ENCODE measurements at regions not wholly inside any gene's neighbourhood (a gene's known extent, or its start where the extent isn't known, plus 50 kb on each side); places are given as distances from the start of the nearest gene placed in this dataset.

DNA sequence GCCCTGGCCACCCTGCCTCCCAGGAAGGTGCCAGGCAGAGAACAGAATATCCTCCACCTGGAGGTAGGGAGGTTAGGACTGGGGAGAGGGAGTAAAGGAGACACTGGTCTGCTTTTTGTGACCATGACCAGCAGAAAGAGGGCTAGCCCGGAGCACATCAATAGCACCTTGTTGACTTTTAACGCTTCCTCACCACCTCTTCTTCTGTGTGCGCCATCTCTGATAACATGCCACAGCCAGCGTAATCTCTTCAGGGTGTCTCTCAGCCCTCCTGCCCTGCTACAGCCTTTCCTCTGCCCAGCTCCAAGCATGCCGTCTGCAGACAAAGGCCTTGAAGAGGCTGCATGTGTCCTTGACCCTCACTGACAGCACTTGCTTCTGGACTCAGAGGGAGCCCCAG is 50.9 kb upstream of the GJA5 start:
- in situ Hi-C loops (cut with HindIII; ENCODE audit: low sequenced_read_pairs): no loop called here
- H3K4me3 ChIP-seq (ENCODE audit: low read depth, low read length): no peak overlapping the region
- TF ChIP-seq, protein P1, sequence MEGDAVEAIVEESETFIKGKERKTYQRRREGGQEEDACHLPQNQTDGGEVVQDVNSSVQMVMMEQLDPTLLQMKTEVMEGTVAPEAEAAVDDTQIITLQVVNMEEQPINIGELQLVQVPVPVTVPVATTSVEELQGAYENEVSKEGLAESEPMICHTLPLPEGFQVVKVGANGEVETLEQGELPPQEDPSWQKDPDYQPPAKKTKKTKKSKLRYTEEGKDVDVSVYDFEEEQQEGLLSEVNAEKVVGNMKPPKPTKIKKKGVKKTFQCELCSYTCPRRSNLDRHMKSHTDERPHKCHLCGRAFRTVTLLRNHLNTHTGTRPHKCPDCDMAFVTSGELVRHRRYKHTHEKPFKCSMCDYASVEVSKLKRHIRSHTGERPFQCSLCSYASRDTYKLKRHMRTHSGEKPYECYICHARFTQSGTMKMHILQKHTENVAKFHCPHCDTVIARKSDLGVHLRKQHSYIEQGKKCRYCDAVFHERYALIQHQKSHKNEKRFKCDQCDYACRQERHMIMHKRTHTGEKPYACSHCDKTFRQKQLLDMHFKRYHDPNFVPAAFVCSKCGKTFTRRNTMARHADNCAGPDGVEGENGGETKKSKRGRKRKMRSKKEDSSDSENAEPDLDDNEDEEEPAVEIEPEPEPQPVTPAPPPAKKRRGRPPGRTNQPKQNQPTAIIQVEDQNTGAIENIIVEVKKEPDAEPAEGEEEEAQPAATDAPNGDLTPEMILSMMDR (IDR thresholded peaks at IDR 0.05; ENCODE audit: low read depth, low read length): no peak
- no peak for DNase-seq (ENCODE audit: low read depth, low spot score)

DNA sequence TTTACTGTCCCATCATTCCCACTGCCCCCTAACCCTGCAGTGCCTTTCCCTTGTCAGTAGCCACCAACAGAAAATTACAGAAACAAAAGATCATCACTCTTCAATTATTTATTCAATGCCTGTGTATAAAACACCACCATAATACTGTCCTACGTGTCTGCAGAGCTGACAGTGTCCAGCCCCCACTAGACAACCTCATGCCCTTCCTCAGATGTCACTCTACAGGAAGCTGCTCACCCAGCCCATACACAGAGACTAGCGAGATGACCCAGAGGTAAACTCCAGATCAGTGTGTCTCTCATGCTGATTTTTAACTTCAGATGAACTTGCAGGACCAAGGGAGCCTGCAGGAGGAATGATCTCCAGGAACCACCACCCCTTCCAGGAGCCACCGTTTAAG is 51.3 kb upstream of the GJA5 start:
- TF ChIP-seq, protein P1 (IDR thresholded peaks at IDR 0.05; ENCODE audit: low read depth, low read length): no peak
- no peak overlapping the region for H3K4me3 ChIP-seq (ENCODE audit: low read depth, low read length)
- DNase-seq (ENCODE audit: low read depth, low spot score): no peak
- in situ Hi-C loops (cut with HindIII; ENCODE audit: low sequenced_read_pairs): no loop called here

DNA sequence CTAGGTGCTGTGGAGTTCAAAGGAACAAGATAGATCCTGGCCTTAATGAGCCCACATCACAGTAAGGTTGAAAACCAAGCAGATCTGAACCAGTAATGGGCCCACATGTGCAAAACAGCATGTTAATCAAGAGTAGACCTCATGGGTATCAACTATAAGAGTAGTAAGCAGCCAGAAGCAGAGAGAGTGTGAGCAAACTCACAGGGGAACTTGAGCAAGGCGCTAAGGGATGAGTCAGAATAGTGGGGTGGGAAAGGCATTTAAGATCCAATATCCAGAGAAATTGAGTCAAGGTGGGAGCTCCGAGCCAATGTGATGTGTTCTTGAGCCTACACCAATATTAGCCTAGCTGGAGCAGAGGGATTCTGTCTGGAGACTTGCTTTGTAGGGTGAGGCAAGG is 52.4 kb upstream of the GJA5 start:
- H3K4me3 ChIP-seq (ENCODE audit: low read depth, low read length): no peak overlapping the region
- in situ Hi-C loops (cut with HindIII; ENCODE audit: low sequenced_read_pairs): no loop called here
- TF ChIP-seq, protein P1 (IDR thresholded peaks at IDR 0.05; ENCODE audit: low read depth, low read length): no peak
- no peak for DNase-seq (ENCODE audit: low read depth, low spot score)

DNA sequence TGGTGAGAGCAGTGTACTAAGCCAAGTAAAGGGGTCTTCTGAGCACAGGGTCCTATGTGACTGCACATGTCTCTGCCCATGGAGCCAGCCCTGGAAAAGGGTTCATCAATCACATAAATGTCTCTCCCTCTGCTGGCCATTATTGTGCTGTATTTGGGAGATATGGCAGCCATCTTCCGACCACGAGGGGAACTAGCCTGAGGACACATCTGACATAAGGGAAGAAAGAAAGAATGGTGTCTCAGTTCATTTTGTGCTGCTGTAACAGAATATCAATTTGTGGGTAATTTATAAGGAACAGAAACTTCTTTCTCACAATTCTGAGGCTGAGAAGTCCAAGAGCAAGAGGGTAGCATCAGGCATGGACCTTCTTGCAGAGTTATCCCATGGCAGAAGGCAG is 55.1 kb upstream of the GJA5 start:
- in situ Hi-C loops (cut with HindIII; ENCODE audit: low sequenced_read_pairs): no loop called here
- no peak for DNase-seq (ENCODE audit: low read depth, low spot score)
- no peak overlapping the region for H3K4me3 ChIP-seq (ENCODE audit: low read depth, low read length)
- TF ChIP-seq, protein P1 (IDR thresholded peaks at IDR 0.05; ENCODE audit: low read depth, low read length): no peak

DNA sequence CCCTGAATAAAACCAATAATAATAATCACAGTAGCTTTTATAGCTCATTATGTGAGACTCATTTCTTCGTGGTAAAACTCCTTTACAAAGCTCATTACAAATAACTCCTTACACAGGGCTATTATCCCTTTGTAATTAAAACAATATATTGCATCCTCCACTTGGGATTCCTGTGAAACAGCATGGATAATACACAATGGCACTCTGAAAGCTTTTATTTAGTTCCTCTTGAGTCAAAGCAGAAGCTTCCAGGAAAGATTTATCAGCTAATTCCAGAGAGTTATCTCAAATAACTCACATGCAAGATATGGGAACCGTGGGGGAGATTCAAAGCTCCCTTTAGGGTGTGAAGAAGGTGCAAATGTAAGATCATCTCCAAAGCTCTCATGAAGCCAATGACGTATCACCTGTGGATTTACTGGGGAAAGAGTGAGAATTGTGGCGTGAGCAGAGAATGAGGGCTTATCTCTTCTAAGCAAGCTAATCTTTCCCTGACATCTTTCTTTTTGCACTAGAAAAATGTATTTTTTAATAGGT is 60.4 kb upstream of the GJA5 start:
- no peak overlapping the region for H3K4me3 ChIP-seq (ENCODE audit: low read depth, low read length)
- DNase-seq (ENCODE audit: low read depth, low spot score): no peak
- in situ Hi-C loops (cut with HindIII; ENCODE audit: low sequenced_read_pairs): no loop called here
- TF ChIP-seq, protein P1 (IDR thresholded peaks at IDR 0.05; ENCODE audit: low read depth, low read length): no peak

DNA sequence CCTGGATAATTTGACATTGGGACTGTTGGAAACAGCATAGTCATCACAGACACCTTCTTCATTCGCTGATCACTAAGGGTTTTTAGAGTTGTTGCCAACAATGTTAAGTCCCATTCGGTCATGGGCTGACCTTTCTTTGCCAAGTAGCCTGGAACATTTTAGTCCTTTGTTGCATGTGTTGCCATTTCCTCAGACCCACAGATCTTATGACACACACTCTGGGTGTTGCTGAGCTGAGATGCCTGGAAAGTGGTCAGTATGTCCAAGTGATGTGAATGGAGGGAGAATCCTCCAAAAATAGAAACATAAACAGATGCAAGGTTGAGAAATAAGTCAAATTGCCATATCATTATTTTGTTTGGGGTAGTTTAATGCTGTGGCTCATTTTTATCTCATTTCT is 61.5 kb upstream of the GJA5 start:
- TF ChIP-seq, protein P1 (IDR thresholded peaks at IDR 0.05; ENCODE audit: low read depth, low read length): no peak
- no peak for DNase-seq (ENCODE audit: low read depth, low spot score)
- no peak overlapping the region for H3K4me3 ChIP-seq (ENCODE audit: low read depth, low read length)
- in situ Hi-C loops (cut with HindIII; ENCODE audit: low sequenced_read_pairs): no loop called here

DNA sequence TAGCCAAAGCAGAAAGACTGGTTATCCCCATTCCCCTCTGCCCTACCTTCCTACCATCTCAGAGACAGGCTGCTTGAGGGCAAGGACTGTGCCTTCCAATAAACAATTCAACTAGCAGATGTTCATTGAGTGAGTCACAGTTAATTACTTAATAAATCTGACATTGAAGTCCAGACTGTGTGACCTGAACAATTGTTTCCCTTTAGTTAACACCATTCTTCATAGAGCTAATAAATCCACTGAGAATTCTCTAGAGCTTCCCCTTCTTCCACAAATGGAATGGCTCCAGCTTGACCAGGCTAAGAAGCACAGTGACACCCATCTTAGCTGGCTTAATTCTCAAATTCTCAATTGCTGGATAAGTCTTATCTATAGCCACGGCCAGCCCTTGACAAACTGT is 61.9 kb upstream of the GJA5 start:
- TF ChIP-seq, protein P1 (IDR thresholded peaks at IDR 0.05; ENCODE audit: low read depth, low read length): no peak
- DNase-seq (ENCODE audit: low read depth, low spot score): no peak
- in situ Hi-C loops (cut with HindIII; ENCODE audit: low sequenced_read_pairs): no loop called here
- H3K4me3 ChIP-seq (ENCODE audit: low read depth, low read length): no peak overlapping the region
